Gastrocnemius medialis (tissue), 4 donors: ENCODE measurements at regions not wholly inside any gene's neighbourhood (a gene's known extent, or its start where the extent isn't known, plus 50 kb on each side); places are given as distances from the start of the nearest gene placed in this dataset.

Source experiments
- POLR2A ChIP-seq, 2 donors: fragments of 450-650 bp; IDR thresholded peaks; one replicate each; pipeline ENCODE4 v1.6.1; 2017; ENCODE audit warnings: antibody characterized with exemption in 2 of 2, mild to moderate bottlenecking in 2 of 2, moderate library complexity in 2 of 2
- TF ChIP-seq, protein P1 (sequence below), 5 experiments: fragments of 450-650 bp in 3 of 5; fragments of 200-600 bp in 2 of 5; sonication (generic) in 2 of 5; IDR thresholded peaks in 4 of 5; conservative IDR thresholded peaks in 1 of 5; 1 replicate in 4 of 5; 2 replicates in 1 of 5; pipeline ENCODE4 v1.5.1; 2016 to 2019; ENCODE audit warnings: antibody characterized with exemption in 5 of 5, mild to moderate bottlenecking in 3 of 5, moderate library complexity in 3 of 5

GRCh38 chr11:10973416-10973815 lies 115.6 kb upstream of the ZBED5 start:
- TF ChIP-seq, protein P1, sequence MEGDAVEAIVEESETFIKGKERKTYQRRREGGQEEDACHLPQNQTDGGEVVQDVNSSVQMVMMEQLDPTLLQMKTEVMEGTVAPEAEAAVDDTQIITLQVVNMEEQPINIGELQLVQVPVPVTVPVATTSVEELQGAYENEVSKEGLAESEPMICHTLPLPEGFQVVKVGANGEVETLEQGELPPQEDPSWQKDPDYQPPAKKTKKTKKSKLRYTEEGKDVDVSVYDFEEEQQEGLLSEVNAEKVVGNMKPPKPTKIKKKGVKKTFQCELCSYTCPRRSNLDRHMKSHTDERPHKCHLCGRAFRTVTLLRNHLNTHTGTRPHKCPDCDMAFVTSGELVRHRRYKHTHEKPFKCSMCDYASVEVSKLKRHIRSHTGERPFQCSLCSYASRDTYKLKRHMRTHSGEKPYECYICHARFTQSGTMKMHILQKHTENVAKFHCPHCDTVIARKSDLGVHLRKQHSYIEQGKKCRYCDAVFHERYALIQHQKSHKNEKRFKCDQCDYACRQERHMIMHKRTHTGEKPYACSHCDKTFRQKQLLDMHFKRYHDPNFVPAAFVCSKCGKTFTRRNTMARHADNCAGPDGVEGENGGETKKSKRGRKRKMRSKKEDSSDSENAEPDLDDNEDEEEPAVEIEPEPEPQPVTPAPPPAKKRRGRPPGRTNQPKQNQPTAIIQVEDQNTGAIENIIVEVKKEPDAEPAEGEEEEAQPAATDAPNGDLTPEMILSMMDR (IDR thresholded peaks at IDR 0.05 in 4 of 5, conservative IDR thresholded peaks at IDR 0.05 in 1 of 5), result no peak
- TF ChIP-seq POLR2A (IDR thresholded peaks at IDR 0.05), result no peak
